HG03571 (cell line): ENCODE measurements at regions not wholly inside any gene's neighbourhood (a gene's known extent, or its start where the extent isn't known, plus 50 kb on each side); places are given as distances from the start of the nearest gene placed in this dataset.
"Not testable (repeated sequence)": the region's sequence is repeated elsewhere in the genome, so short reads cannot be mapped to it uniquely, and the experiment has no call there.

Experiments used
- ATAC-seq: cut with Tn5 transposase; IDR thresholded peaks from one replicate; pipeline ENCODE4 v1.9.1; 2021; ENCODE audit not compliant: unreplicated experiment

GRCh38 chr3:25844891-25845290 is 55.0 kb downstream of the OXSM start:
- ATAC-seq: no peak

- no peak for ATAC-seq
Observed at GRCh38 chr3:25846282-25846681, 56.4 kb downstream of the OXSM start.

GRCh38 chr3:25849091-25849490 is 59.2 kb downstream of the OXSM start:
- ATAC-seq: no peak

GRCh38 chr3:25849641-25850385 is 59.9 kb downstream of the OXSM start:
- no peak for ATAC-seq

GRCh38 chr3:25851693-25852259 is 61.9 kb downstream of the OXSM start:
- not testable (repeated sequence) for ATAC-seq

- ATAC-seq: no peak
Observed at GRCh38 chr3:25854214-25854613, 64.3 kb downstream of the OXSM start.

- no peak for ATAC-seq
Observed at GRCh38 chr3:25854635-25855034, 64.7 kb downstream of the OXSM start.

- ATAC-seq: no peak
Observed at GRCh38 chr3:25855266-25855784, 65.4 kb downstream of the OXSM start.

- peak; percentile 88 for ATAC-seq
Observed at GRCh38 chr3:25856902-25857518, 67.1 kb downstream of the OXSM start.

GRCh38 chr3:25861566-25861965 is 71.7 kb downstream of the OXSM start:
- ATAC-seq: no peak

- ATAC-seq: no peak
Observed at GRCh38 chr3:25863011-25863415, 73.1 kb downstream of the OXSM start.

GRCh38 chr3:25863416-25863959 is 73.6 kb downstream of the OXSM start:
- no peak for ATAC-seq

- ATAC-seq: no peak
Observed at GRCh38 chr3:25870452-25870851, 80.6 kb downstream of the OXSM start.

GRCh38 chr3:25872200-25872877 is 82.4 kb downstream of the OXSM start:
- peak; percentile 82 for ATAC-seq

GRCh38 chr3:25883492-25883891 is 93.6 kb downstream of the OXSM start:
- no peak for ATAC-seq

- ATAC-seq: no peak
Observed at GRCh38 chr3:25884981-25885380, 95.1 kb downstream of the OXSM start.

GRCh38 chr3:25885544-25885943 is 95.7 kb downstream of the OXSM start:
- ATAC-seq: no peak

GRCh38 chr3:25887907-25888306 is 98.0 kb downstream of the OXSM start:
- no peak for ATAC-seq

GRCh38 chr3:25888892-25889524 is 99.1 kb downstream of the OXSM start:
- ATAC-seq: no peak

- no peak for ATAC-seq
Observed at GRCh38 chr3:25889525-25889917, 99.6 kb downstream of the OXSM start.

- ATAC-seq: no peak
Observed at GRCh38 chr3:25894101-25894500, 104.2 kb downstream of the OXSM start.
